Lower leg skin (tissue), 3 donors: ENCODE measurements at regions not wholly inside any gene's neighbourhood (a gene's known extent, or its start where the extent isn't known, plus 50 kb on each side); places are given as distances from the start of the nearest gene placed in this dataset.

ENCODE experiments used
- POLR2A ChIP-seq, 2 donors: fragments of 450-650 bp; IDR thresholded peaks; one replicate each; pipeline ENCODE4 v1.6.1; 2016 to 2017; ENCODE audit warnings: antibody characterized with exemption in 2 of 2, mild to moderate bottlenecking in 1 of 2, moderate library complexity in 1 of 2
- TF ChIP-seq, protein P1 (sequence below), 3 donors: fragments of 450-650 bp; IDR thresholded peaks; one replicate each; pipeline ENCODE4 v1.5.1; 2016; ENCODE audit warnings: antibody characterized with exemption in 3 of 3, mild to moderate bottlenecking in 3 of 3, moderate library complexity in 2 of 3

DNA sequence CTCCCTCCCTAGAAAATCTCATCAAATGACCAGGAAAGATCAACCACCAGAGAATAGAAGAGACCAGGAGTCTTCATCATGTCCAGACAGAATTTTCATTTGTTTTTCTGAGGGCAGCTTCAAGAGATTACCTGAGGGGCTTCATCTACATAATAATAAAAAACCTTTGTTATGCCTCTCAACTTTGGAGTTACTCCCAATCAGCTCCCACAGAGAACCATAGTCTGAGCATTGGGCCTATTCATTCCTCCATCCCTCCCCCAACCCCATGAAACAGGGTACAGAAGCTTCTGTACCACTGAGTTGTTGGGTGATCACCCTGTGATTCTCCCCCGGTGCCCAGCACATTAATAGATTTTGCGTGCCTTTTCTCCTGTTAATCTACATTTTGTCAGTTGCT, 53.3 kb upstream of the PRRC2C start:
- TF ChIP-seq, protein P1, sequence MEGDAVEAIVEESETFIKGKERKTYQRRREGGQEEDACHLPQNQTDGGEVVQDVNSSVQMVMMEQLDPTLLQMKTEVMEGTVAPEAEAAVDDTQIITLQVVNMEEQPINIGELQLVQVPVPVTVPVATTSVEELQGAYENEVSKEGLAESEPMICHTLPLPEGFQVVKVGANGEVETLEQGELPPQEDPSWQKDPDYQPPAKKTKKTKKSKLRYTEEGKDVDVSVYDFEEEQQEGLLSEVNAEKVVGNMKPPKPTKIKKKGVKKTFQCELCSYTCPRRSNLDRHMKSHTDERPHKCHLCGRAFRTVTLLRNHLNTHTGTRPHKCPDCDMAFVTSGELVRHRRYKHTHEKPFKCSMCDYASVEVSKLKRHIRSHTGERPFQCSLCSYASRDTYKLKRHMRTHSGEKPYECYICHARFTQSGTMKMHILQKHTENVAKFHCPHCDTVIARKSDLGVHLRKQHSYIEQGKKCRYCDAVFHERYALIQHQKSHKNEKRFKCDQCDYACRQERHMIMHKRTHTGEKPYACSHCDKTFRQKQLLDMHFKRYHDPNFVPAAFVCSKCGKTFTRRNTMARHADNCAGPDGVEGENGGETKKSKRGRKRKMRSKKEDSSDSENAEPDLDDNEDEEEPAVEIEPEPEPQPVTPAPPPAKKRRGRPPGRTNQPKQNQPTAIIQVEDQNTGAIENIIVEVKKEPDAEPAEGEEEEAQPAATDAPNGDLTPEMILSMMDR (IDR thresholded peaks at IDR 0.05), result no peak
- no peak for TF ChIP-seq POLR2A (IDR thresholded peaks at IDR 0.05)
